ENCODE measurements at regions not wholly inside any gene's neighbourhood (a gene's known extent, or its start where the extent isn't known, plus 50 kb on each side); places are given as distances from the start of the nearest gene placed in this dataset.

- no peak for DNase-seq (ENCODE audit: unreplicated experiment)
- CTCF ChIA-PET = interaction anchor here (0.6 kb wide), 1 partner anchor 64 kb away, joined by 3 read pairs; no protein-coding TSS in a partner anchor
- TF ChIP-seq CTCF (IDR thresholded peaks at IDR 0.05; ENCODE audit: unreplicated experiment) = no peak
- Mint-ChIP-seq H3K36me3 (ENCODE audit: insufficient read depth, unreplicated experiment) (no peaks in the 10 kb centered on the region), H3K4me1 (ENCODE audit: insufficient read depth, unreplicated experiment) (peaks cover 7% of the 10 kb centered on the region), H3K9me3 (ENCODE audit: unreplicated experiment) (no peaks in the 10 kb centered on the region), H3K27ac (ENCODE audit: low read depth, unreplicated experiment) (no peak overlapping the region), H3K27me3 (ENCODE audit: insufficient read depth, unreplicated experiment) (no peaks in the 10 kb centered on the region), H3K4me3 (ENCODE audit: unreplicated experiment) (no peak overlapping the region)
- POLR2A ChIA-PET = interaction anchor here (0.6 kb wide), 1 partner anchor 539 kb away, joined by 4 read pairs; no protein-coding TSS in a partner anchor
- no TSS peak for BruUV-seq (replicated peaks)
- intact Hi-C loops (cut with micrococcal nuclease) = no loop called here
Observed at GRCh38 chr2:125713533-125713932, 942.4 kb upstream of the GYPC start.

- POLR2A ChIA-PET = no interaction called here
- Mint-ChIP-seq H3K27me3 (ENCODE audit: insufficient read depth, unreplicated experiment) (no peaks in the 10 kb centered on the region), H3K4me1 (ENCODE audit: insufficient read depth, unreplicated experiment) (no peaks in the 10 kb centered on the region), H3K9me3 (ENCODE audit: unreplicated experiment) (peaks cover 6% of the 10 kb centered on the region), H3K4me3 (ENCODE audit: unreplicated experiment) (no peak overlapping the region), H3K36me3 (ENCODE audit: insufficient read depth, unreplicated experiment) (no peaks in the 10 kb centered on the region), H3K27ac (ENCODE audit: low read depth, unreplicated experiment) (no peak overlapping the region)
- CTCF ChIA-PET = interaction anchor here (1.0 kb wide), 1 partner anchor 65 kb away, joined by 3 read pairs; no protein-coding TSS in a partner anchor
- no peak for DNase-seq (ENCODE audit: unreplicated experiment)
- no peak for TF ChIP-seq CTCF (IDR thresholded peaks at IDR 0.05; ENCODE audit: unreplicated experiment)
- intact Hi-C loops (cut with micrococcal nuclease) = no loop called here
- BruUV-seq (replicated peaks) = no TSS peak
Observed at GRCh38 chr2:125721072-125721721, 934.8 kb upstream of the GYPC start.

GRCh38 chr2:125730921-125731320 is 925.0 kb upstream of the GYPC start:
- Mint-ChIP-seq H3K9me3 (ENCODE audit: unreplicated experiment) (no peaks in the 10 kb centered on the region), H3K4me3 (ENCODE audit: unreplicated experiment) (no peak overlapping the region), H3K27me3 (ENCODE audit: insufficient read depth, unreplicated experiment) (no peaks in the 10 kb centered on the region), H3K36me3 (ENCODE audit: insufficient read depth, unreplicated experiment) (no peaks in the 10 kb centered on the region), H3K27ac (ENCODE audit: low read depth, unreplicated experiment) (no peak overlapping the region), H3K4me1 (ENCODE audit: insufficient read depth, unreplicated experiment) (no peaks in the 10 kb centered on the region)
- ChIA-PET POLR2A (no interaction called here), CTCF (interaction anchor here (0.7 to 2.1 kb wide), 2 partner anchors 15 to 1241 kb away, joined by 3 to 8 read pairs; no protein-coding TSS in a partner anchor)
- no peak for DNase-seq (ENCODE audit: unreplicated experiment)
- no TSS peak for BruUV-seq (replicated peaks)
- intact Hi-C loops (cut with micrococcal nuclease) = no loop called here
- TF ChIP-seq CTCF (IDR thresholded peaks at IDR 0.05; ENCODE audit: unreplicated experiment) = no peak

GRCh38 chr2:125736306-125736705 is 919.7 kb upstream of the GYPC start:
- no peak for TF ChIP-seq CTCF (IDR thresholded peaks at IDR 0.05; ENCODE audit: unreplicated experiment)
- ChIA-PET CTCF (no interaction called here), POLR2A (no interaction called here)
- H3K9me3 Mint-ChIP-seq (ENCODE audit: unreplicated experiment) = peaks cover 15% of the 10 kb centered on the region
- DNase-seq (ENCODE audit: unreplicated experiment) = no peak
- H3K27me3 Mint-ChIP-seq (ENCODE audit: insufficient read depth, unreplicated experiment) = no peaks in the 10 kb centered on the region
- H3K27ac Mint-ChIP-seq (ENCODE audit: low read depth, unreplicated experiment) = no peak overlapping the region
- H3K4me3 Mint-ChIP-seq (ENCODE audit: unreplicated experiment) = no peak overlapping the region
- H3K4me1 Mint-ChIP-seq (ENCODE audit: insufficient read depth, unreplicated experiment) = no peaks in the 10 kb centered on the region
- intact Hi-C loops (cut with micrococcal nuclease) = no loop called here
- H3K36me3 Mint-ChIP-seq (ENCODE audit: insufficient read depth, unreplicated experiment) = peaks cover 6% of the 10 kb centered on the region
- no TSS peak for BruUV-seq (replicated peaks)

Data from MCF 10A (cell line).